NCI-H2081 treated with DMSO at 0.1 percent for 48 hours (cell line): ENCODE measurements at regions not wholly inside any gene's neighbourhood (a gene's known extent, or its start where the extent isn't known, plus 50 kb on each side); places are given as distances from the start of the nearest gene placed in this dataset.
"Not testable (repeated sequence)": the region's sequence is repeated elsewhere in the genome, so short reads cannot be mapped to it uniquely, and the experiment has no call there.

ENCODE experiments used
- DNase-seq: peaks from one replicate; lab custom pipeline; 2025; lab: John Stamatoyannopoulos, UW

- DNase-seq = no peak
These were observed 799.1 kb upstream of the SPRY2 start for GRCh38 chr13:81139987-81140386.

DNA sequence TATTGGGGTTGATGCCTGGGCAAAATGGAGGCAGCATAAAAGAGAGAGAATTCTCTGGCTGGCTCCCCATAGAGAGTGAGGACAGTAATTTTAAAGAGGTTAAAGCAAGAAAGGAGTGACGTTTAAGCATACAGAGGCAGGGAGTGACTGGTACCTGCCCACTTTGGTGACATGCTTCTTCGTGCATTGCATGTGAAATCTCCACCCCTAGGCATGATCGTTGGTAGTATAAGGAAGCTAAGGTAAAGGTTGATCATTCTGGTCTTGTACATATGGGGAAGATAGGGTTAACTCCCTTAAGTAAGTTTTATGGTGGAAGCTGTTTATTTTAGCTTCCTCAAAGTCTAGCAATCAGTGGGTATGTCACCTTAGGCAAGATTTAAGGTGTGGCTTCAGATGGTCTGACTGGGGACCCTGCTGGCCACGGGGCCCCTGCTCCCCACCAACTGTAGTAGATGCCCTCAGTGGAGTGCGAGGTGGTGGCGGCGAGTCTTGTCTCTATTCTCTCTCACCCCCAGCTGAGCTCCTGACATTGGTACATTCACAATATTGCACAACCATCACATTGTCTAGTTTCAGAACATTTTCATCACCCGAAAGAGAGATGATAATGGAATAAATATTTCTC is 797.5 kb upstream of the SPRY2 start:
- no peak for DNase-seq

GRCh38 chr13:81133066-81133465 is 792.1 kb upstream of the SPRY2 start:
- DNase-seq = no peak

GRCh38 chr13:81117416-81117815 is 776.5 kb upstream of the SPRY2 start:
- no peak for DNase-seq

DNA sequence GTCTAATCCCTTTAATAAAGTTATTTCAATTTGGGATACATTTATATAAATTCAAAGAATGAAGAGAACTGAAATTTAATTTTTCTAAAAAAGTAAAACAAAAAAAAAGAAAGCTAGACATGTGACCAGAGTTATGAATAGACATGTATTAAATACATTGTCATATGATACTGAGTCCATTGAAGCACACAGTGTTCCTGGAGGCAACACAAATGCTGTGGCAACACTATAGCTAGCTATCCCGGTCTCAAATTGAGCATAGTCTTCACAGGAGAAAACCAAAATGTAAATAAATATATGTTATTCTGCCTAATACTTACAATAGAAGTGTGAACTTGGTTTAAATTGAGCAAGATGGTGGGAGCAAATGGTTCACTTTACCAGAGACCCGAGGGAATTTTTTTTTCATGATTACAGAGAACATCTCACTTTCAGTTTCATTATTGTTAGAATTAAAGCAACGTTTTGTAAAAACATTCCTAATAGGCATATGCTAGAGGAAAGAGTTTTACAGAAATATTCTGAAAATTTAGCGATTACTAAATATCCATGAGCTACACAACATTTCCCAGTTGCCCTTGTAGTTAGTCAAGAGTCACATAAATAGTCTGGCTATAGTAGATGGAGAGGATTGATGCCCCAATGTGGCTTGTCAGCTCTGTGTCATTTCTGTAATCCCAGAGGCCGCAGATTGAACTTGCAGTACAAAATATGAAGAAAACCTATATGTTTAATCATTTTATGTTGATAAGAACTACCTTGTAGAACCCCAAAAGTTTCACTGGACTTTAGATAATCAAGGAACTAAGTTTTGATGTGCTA is 775.7 kb upstream of the SPRY2 start:
- DNase-seq = no peak

- no peak for DNase-seq
These were observed 768.1 kb upstream of the SPRY2 start for GRCh38 chr13:81109026-81109425.

DNA sequence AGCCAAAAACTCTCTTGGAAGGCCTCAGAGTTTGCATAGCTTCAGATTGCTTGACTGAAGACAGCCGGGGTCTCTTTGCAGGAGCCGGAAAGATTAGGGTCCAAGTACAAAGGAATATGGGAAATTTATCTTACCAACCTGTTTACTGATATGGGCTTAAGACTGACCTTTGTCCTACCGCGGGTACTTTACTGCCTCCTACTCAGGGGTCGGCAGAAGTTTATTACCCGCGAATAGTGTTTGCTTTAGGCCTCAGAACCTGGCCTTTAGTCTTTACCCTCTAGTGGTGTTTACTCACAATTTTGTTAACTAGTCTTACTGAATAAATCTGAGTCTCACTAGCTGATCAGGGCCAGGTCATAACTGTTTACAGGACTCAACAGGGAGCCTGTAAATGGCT is 765.4 kb upstream of the SPRY2 start:
- no peak for DNase-seq

GRCh38 chr13:81104035-81104715 is 763.2 kb upstream of the SPRY2 start:
- DNase-seq = no peak

- DNase-seq = not testable (repeated sequence)
These were observed 761.1 kb upstream of the SPRY2 start for GRCh38 chr13:81102066-81102465.

- no peak for DNase-seq
These were observed 748.6 kb upstream of the SPRY2 start for GRCh38 chr13:81089371-81090157.

DNA sequence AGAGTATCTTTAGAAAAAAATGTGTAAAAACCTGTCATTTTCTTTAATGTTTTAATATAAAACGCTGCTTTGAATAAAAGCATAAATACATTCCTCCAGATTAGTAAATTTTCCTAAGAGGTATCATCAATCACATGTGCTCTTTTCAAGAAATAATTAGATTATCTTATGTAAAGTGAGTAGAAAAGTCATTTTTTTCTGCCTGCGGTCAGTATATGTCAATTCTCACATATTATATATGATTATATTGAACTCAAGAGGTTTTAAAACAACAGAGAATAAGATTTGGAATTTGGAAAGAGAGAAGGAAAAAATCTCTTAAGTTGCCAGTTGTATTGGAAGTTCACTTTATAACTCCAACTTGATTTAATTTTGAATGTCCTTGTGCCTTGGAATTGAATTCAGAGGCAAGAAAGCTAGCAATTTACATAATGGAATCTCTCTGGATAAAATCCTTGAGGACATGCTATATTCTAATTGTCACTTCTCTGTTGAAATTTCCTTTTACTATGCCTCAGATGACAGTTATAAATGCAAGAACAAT is 740.1 kb upstream of the SPRY2 start:
- DNase-seq = no peak

DNA sequence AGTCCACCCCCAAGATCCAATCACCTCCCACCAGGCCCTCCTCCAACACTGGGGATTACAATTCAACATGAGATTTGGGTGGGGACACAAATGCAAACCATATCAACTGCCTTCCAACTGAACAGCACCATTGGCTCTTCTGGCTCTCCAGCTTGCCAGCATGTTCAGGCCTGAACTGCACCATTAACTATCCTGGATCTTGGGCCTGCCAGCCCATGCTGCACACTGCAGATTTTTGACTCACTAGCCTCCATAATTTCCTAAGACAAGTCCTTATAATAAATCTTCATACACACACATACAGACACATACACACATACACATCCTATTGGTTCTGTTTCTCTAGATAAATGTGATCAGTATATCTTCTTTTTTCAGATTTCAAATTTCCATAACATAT is 737.1 kb upstream of the SPRY2 start:
- DNase-seq = no peak

DNA sequence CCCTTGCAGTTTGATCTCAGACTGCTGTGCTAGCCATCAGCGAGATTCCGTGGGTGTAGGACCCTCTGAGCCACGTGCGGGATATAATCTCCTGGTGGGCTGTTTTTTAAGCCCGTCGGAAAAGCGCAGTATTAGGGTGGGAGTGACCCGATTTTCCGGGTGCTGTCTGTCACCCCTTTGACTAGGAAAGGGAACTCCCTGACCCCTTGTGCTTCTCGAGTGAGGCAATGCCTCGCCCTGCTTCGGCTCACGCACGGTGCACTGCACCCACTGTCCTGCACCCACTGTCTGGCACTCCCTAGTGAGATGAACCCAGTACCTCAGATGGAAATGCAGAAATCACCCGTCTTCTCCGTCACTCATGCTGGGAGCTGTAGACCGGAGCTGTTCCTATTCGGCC is 728.9 kb upstream of the SPRY2 start:
- not testable (repeated sequence) for DNase-seq

- no peak for DNase-seq
These were observed 718.0 kb upstream of the SPRY2 start for GRCh38 chr13:81058916-81059290.

DNA sequence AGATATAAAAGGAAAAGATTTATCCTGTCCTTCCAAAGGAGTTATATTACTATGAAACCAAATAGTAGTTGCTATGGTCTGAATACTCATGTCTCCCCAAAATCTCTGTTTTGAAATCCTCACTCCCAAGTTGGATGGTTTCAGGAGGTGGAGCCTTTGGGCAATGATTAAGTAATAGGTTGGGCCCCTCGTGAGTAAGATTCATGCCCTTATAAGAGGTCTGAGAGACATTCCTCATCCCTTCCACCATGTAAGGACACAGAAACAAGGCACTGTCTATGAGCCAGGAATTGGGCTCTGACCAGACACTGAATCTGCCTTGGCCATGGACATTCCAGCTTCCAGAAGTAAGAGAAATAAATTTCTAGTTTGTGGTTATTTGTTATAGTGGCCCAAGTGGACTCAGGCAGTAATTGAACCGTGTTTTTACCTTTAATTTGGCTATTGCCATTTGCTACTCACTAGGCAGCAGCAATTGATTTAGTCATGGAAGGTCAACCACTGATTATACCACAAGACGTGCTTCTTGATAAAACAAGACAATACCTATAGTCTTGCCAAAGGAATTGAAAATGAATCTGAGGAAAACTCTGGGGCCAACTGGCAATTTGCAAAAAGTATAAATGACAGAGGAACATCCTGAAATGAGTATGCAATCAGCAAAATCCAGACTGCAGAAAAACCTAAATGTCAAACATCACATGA is 717.4 kb upstream of the SPRY2 start:
- DNase-seq = no peak

GRCh38 chr13:81051873-81052272 is 710.9 kb upstream of the SPRY2 start:
- no peak for DNase-seq

- DNase-seq = no peak
These were observed 707.1 kb upstream of the SPRY2 start for GRCh38 chr13:81048026-81048461.

- DNase-seq = no peak
These were observed 700.8 kb upstream of the SPRY2 start for GRCh38 chr13:81041761-81042160.

- DNase-seq = no peak
These were observed 691.1 kb upstream of the SPRY2 start for GRCh38 chr13:81031996-81032395.

DNA sequence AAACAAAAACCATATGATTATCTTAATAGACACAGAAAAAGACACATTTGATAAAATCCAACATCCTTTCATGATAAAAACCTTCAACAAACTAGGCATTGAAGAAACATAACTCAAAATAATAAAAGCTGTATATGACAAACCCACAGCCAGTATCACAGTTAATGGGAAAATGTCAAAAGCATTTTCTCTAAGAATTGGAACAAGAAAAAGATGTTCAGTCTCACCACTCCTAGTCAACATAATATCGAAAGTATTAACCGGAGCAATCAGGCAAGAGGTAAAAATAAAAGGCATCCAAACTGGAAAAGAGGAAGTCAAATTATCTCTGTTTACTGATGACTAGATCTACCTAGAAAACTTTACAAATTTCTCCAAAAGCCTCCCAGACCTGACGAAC is 684.2 kb upstream of the SPRY2 start:
- DNase-seq = no peak

GRCh38 chr13:81021284-81021840 is 680.4 kb upstream of the SPRY2 start:
- DNase-seq = no peak
